Midbrain (tissue), 1 donor: ENCODE measurements at regions not wholly inside any gene's neighbourhood (a gene's known extent, or its start where the extent isn't known, plus 50 kb on each side); places are given as distances from the start of the nearest gene placed in this dataset.

Experiments used
- DNase-seq: peaks from one replicate; lab custom pipeline; 2025; lab: John Stamatoyannopoulos, UW

DNA sequence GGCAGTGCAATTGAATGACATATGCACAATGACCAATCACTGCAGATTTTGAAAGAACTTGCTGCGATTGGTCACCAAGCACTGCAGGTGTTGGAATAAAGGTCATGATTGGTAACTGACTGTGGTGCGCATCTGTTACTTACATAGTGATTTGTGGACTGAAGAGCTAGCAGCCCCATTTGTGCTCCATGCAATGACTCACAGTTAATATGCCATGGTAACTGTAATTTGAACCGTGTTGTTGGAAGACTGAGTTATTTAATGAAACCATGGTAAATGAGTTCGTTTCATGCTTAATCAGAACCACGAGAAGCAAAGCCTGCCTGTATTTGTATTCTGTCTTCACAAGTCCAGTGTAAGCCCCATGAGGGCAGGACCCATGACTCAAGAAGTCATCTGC lies 220.5 kb downstream of the TJP1 start:
- no peak for DNase-seq

DNA sequence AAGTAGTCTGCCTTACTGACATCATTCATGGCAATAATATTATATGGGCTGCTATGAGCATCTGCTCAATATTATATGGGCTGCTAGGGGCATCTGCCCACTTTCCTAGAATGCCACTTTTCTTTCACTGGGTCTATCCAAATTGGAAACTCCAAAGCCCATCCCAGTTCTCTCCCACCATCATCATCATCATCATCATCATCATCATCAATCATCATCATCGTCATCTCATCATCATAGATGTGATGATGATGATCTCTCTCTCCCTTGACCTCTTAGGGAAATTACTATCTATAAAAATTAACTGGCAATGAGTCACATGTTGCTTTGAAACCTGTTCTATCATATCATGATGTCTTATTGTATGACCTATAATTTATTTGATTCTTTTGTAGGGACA lies 222.0 kb downstream of the TJP1 start:
- DNase-seq, result no peak

DNA sequence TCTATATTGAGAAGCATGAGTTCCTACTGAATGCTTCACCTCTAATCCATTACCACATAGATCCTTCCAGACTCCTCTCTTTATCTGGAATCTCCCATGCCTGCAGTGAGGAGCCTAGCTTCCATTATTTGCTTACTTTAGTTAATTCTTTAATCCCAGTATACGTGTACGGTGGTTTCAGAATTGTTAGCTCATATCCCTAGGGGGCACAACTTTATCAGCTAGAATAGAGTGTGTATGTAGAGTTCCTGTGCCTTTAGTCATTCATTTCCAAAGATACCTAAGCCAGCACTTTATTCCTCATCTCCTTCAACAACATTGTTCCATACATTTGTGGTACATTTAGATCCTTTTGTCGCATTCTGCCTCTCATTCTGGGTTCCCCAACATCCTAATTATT lies 226.0 kb downstream of the TJP1 start:
- DNase-seq, result no peak

DNA sequence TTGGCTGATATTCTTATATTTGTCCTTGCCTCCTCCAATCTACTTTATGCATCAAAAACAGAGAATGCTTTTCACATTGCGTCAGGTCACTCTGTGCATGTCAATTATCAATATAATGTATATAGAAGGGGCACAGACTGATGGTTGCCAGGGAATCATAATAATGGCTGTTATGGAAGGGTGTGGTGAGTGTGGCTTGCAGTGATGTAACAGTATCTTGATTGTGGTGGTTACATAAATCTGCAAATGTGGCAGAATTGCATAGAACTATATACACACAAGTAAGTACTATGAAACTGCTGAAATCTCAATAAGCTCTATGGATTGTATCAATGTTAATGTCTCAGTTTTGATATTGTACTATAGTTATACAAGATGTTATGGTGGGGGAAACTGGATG lies 228.6 kb downstream of the TJP1 start:
- DNase-seq, result no peak

DNA sequence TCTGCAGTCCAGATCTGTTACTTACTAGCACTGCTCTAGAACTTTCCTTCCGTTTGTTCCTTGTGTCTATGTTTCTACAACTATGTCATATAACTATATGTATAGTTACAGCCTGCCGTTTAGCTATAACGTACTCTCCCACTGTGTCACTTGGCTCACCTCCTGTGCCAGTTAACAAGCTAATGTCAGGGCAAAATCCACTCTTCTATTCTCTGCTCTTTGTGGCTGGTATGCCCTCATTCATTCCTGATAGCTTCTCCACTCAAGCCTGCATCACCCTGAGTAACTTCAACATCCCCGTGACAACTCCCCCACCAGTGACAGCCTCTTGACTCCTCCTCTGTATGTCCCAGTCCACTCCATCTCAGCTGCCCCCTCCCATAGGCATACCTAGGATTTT lies 229.2 kb downstream of the TJP1 start:
- DNase-seq, result no peak

DNA sequence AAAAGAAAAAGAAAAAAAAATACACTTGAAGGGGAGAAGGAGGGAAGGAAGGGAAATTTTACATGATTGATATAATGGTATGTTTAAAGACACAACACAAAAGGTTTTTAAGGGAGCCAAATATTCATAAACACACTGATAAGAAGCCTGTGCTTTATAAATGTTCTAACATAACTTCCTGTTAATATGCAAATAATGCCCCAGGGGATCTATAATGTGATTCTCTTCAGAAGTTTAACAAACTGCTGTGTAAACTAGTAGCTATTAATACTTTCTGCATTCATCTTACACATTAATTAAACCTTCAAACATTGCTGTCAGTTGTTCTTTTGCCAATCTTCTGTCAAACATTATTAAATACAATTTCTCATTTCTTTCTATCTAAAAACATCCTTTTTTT lies 231.6 kb downstream of the TJP1 start:
- DNase-seq, result no peak

DNA sequence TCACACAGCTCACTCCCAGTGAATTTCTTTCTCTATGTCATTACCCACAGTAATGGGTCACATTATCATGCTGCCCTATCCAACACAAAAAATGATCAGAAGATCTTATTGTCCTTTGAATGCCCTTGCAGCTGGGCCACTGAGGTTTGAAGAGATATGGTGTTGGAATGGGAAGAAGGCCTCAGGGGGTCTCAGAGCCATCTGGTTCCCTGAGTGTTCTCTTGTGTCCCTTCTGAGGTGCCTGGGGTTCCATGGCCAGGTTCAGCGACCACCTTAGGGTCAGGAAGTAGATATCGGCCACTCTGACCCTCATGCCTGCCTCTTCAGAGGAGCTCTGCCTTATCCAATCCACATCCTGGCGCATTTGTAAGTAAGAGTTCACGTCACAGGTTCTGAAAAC lies 232.3 kb downstream of the TJP1 start:
- DNase-seq, result no peak

DNA sequence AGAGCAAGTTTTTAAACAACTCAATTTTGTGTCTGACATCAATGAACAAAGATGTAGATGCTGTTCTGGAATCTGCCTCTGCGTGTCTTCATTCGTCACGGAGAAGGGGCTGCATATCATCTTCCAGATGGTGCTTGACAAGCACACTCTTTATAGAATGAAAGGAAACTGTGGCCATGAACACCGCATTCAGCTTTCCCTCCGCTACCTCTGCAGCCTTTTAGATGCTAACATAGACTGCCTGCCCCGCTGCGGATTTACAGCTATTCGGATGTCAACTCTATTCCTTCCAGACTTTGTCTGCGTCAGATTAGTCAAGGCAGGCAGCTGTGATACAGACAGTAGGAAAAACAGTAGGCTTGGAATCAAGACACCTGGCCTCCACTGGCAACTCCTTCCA lies 232.9 kb downstream of the TJP1 start:
- no peak for DNase-seq

DNA sequence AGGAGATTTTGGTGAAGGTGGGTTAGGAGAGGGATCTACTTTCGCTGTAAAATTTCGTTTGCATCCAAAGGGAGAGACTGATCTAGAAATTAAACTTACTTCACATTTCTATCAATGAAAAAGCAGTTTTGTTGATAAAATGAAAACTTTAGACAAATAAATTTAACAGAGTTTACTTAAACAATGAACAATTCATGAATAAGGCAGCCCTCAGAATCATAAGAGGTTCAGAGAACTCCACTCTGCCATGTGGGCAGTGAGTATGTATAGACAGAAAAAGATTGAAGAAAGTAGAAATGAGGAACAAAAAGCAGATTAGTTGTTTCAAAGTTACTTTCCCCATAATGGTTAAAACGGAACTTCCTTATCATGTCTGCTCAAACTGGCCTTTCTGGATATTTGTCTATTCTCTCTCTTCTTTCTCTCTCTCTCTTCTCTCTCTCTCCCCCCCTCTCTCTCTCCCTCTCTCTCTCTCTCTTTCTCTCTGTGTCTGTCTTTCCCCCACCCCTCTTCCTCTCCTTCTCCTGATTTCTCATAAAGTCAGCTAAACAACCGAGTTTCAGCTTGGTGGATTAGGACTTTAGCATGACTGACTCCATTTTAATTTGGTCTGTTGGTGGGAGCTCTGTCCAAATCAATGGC lies 248.9 kb downstream of the TJP1 start:
- no peak for DNase-seq

DNA sequence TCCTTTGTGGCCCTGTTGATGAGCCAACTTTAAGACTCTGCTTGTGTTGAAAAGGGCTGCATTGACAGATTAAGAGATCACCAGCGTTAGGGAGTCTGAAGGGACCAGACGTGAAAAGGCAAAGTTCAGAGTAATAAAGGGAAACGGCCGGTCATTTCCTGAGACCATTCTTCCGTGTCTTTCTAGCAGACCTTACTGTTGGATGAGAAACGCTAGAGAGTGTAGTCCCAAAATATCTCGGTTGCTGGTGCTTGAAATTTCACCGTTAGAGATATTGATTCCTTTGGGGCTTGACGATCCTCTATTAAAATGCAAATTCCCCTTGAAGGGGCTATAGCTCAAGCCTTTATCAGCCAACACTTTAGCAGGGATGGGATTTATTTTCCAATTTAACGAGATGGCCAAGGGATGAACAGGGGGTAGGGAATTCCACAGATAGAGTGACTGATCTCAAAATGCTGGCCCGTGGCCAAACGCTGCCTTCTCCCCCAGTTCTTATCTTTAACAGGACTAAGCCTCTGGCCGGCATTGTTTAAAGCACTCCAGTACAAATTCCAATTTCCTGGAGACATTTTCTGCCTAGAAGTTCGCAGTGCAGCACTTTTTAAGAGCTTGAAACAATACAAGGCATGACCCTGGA lies 250.4 kb downstream of the TJP1 start:
- no peak for DNase-seq

DNA sequence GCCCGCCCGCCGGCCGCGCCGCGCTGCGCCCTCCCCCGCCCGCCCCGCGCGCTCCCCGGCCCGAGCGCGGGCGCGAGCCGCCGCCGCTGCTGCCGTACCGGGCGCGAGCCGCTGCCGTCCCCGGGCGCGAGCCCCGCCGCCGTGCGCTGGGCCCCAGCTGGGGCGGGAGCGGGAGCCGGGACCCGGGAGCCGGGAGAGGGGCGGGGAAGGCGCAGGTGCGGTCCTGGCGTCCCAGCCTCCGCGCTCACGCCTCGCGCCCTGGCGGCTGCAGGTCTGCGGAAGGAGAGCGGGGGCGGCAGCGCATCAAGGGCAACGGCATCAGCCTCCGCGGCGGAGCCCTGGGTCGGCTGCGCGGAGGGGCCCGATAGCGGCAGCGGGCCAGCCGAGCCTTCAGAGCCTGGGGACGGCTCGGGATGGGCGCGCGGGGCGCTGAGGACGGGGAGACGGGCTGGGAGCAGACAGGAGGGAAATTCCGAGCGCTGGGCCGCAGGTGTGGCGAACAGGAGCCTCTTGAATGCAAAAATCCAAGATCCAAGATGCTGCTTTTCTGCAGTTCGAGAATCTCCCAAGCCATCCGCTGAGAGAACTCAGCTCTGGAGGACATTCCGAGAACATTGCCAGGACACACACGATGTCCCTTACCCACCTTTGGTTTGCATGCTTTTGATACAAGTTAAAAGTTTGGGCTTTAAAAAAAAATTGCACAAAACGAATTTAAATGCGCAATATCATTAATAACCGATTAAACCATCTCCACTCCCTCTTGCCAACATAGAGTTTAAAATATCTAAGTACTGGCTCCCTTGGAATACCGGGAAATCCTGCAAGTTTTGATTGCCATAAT lies 251.1 kb downstream of the TJP1 start:
- DNase-seq, result peak; percentile 39

DNA sequence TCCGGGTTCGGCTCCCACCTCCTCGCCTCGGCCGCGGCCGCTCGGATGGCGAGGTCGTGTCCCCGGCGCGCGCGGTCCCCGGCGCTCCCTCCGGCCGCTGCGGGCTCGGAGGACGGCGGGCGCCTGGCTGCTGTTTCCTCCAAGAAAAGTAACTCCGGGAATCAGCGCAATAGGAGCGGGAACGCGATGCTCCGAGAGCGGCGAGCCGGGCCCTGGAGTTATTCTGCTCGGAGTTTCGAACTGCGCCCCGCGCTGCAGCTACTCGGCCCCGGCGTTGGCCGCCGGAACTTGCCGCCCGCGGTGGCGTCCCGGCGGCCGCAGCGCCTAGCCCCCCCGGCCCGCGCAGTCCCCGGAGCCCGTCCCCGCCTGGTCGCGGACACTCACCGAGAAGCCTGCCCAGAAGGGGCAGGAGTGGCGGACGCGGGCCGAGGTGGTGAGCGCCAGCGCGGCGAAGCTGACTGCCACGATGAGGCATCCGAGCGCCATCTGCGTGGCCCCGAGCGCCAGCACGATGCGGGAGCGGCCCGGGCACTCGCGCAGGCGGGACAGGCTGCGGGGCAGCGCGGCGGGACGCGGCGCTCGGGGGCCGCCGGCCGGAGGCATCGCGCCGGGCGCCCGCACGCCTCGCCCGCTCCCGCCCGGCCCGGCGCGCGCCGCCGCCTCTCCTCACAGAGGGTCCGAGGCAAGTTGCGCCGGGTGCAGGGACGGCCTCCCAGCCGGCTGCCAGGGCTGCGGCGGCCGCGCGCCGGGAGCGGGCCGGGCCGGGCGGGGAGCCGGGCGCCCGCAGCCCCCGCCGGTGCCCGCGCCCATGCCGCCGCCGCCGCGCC lies 251.9 kb downstream of the TJP1 start:
- DNase-seq, result peak; percentile 10

DNA sequence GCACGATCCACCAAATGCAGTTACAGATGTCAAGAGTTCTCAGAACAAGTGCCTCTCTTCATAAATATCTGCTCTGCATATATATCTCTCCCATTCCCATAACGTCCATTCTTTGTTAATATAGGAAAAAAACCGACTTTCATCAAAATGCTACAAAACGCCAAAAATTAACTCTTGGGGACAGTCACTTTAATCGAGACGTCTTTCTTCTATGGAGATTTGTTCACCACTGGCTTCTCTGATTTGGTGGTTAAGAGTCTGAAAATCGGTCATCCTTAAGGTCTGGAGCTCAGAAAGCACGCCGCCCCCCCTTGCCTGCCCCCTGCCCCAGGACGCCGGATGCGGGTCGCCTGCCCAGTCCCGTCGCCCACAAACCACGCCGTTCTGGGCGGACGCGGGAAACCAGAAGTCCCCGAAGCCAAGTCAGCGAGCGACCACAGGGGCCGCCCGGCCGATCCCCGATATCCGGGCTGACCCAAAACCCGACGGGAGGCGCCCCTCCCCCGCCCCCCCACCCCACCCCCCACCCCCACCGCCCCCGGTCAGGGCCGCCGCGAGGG lies 252.7 kb downstream of the TJP1 start:
- no peak for DNase-seq

DNA sequence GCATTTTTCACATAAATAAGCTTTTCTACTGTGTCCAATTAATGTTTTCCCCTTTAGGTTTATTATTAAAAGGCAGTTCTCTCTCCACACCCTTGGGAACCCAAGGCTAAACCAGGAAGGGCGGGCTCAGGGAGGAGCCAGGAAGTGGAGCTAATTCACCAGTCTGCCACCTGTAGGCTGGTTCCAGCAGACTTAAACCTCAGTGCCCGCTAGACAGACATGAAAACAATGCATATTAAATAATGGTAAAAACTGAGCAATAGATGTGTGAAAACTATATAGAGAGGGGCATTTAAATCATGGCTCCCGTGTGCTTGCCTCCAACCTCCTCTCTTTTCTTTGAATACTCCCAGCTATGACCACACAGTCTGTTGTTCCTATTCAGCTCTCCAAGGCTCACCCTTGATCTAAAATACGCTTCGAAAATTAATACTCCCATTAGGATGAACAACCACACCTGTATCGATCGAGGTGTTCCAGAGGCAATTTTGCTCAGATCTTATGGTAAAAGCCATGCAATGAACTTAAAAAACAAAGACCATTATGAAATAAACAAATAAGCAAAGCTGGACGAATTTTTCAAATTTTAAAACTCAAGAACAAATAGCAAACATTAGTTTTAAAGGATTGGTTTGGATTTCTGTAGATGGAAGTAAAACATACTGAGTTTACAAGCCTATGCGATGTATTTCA lies 253.3 kb downstream of the TJP1 start:
- DNase-seq, result no peak

DNA sequence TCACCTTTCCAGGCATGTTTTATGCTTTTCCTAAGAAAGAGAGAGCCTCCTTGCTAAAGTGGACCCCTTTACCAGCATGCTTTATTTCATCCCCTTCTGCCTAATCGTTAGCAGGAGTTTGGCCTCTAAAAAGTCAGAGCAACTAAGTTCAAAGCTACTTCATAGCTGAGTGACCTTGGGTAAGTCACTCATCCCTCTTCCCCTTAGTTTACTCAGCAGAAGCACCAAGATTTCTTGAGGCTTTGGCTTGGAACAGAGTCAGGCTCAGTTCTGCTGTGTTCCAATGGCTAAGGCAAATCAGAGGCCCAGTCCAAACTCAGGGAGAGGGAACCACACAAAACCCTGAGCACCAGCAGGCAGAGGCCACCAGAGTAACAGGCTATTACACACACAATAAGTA lies 254.9 kb downstream of the TJP1 start:
- no peak for DNase-seq

DNA sequence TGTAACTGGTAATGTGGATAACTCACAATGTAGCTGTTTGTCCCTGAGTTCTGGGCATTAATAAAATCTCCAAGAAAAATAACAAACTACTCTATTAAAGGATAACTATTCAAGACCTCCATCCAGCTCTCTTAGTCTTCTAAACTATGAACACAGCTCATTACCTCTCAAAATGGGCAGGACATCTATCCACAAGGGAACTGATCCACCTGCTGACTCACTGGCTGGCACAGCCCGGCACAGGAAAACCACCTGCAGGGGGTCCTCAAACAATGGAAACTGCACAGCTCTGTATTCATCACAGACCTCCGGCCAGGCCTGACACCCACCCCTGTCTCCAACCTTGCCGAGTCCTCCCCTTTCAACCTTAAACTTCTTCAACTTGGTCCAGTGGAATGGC lies 255.4 kb downstream of the TJP1 start:
- no peak for DNase-seq

DNA sequence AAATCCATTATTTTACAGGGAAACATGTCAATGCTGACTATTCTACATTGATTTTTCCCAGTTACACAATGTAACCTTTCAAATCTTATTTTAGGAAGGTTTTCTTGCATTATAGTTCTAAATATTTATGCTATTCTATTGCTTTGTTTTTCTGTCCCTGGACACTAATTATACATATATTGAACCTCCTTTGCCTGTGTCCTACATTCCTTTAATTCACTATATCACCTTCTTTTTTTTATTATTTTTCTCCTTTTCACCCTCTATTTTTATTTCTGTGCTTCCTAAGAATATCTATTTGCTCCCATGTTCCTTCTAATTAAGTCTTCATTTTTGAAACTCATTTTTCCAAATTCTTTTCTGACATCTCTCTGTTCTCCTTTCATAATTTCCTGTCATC lies 259.2 kb downstream of the TJP1 start:
- DNase-seq, result no peak

DNA sequence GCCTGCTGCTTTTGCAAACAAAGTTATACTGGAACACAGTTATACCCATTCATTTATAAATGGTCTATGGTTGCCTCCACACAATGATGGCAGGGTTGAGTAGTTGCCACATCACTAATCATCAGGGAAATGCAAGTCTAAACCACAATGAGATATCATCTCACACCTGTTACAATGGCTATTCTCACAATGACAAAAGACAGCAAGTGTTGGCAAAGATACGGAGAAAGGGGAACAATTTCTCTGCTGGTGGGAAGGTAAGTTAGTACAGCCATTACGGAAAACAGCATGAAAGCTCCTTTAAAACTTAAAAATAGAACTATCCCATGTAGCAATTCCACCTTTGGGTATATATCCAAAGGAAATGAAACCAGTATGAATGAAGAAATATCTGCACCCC lies 261.4 kb downstream of the TJP1 start:
- DNase-seq, result no peak

DNA sequence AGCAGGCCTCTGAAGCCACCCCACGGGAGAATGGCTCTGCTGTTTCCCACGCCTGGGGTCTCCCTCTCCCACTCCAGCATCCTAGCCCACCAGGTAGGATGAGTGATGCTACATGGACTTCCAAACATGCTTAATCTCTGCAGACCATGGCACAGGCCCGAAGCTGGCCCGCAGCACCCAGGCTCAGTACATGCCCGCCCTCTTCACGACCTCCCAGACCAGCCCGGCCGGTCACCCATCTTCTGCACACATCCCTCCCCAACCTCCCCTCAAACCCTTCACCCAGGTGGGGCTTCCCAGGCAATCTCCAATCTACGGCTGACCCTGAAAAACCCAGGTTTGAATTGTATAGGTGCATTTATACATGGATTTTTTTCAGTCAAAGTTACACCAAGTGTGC lies 264.0 kb downstream of the TJP1 start:
- no peak for DNase-seq

DNA sequence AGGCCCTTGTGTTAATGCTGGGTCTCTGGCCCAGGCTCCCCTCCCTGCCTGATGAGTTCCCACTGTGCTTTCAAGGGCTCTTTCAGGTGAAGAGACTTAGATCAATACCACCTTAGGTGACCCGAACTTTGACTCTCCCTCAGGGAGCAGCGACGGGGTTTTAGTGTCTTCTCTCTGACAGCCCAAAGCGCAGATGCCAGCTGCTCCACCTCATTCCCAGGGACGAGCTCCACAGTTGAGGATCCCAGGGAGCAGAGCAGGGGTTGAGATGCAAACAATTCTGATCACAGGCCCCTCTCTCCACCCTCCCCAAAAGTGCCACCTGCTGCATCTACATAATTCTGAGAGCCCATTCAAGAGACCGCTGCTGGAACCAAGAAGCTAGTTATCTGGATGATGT lies 265.1 kb downstream of the TJP1 start:
- no peak for DNase-seq

DNA sequence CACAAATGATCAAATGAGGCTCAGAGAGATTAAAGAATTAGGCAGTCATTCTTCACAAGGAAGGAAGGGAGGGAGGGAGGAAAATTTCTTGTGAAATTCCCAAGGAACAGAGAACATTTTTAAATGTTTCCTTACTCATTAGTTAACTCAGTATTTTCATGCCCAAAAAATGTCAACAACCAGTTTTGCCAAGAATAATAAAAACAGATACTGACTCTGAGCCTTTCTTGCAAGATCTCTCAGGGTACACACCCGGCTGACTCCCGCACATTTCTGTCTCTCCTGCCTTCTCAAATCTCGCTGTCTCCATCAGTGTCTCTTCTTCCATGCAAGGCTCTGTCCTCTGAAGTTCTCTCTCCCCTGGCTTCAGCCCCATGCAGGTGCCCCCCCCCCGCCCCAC lies 265.9 kb downstream of the TJP1 start:
- DNase-seq, result no peak

DNA sequence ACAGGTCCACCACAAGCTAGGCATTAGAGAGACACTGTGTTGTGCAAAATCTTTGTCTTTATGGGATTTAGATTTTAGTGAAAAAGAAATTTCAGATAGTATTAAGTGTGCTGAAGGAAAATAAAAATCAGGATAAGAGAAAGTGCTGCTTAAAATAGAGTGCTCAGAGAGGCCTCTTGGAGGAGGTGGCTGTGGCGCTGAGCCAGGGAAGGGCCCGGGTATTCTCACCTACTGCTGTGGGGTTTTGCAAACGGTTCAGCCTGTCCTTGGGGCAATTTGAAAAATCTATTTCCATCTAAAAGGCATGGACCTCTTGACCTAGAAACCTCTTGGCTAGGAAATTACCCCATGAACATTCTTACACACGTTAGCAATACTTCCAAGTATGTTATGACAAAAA lies 267.7 kb downstream of the TJP1 start:
- no peak for DNase-seq
